ENCODE measurements at regions not wholly inside any gene's neighbourhood (a gene's known extent, or its start where the extent isn't known, plus 50 kb on each side); places are given as distances from the start of the nearest gene placed in this dataset.

DNA sequence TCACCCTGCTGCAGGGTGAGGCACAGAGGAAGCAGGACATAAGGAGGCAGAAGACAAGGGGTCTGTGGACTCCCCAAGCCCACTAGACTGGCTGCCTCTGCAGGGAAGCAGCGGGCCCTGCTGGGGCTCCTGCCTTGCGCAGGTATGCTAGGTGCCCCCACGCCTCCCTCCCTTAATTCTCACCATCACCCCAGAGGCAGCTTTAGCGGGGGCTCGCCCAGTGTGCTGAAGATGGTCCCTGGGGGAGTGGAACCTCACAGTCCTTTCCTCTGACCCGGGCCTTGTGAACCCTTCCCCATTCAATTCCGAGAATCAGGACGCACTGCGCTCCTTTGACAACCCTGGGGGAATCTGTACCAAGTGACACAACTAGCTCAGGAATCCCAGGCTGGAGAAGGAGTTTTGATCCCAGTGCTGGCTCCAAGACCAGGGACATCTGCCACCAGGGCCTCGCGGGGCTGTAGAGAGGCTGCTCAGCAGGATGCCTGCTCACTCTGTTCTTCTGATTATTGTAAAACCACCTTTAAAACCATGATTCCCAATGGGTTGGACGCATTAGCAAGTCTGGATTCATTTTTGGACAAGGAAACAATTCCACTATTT is 468.4 kb downstream of the TCERG1L start:
- Mint-ChIP-seq H3K27ac (no peak overlapping the region), H3K4me3 (no peak overlapping the region), H3K36me3 (no peaks in the 10 kb centered on the region), H3K9me3 (no peaks in the 10 kb centered on the region), H3K4me1 (no peaks in the 10 kb centered on the region), H3K27me3 (no peaks in the 10 kb centered on the region)
- ATAC-seq: peak; percentile 39

DNA sequence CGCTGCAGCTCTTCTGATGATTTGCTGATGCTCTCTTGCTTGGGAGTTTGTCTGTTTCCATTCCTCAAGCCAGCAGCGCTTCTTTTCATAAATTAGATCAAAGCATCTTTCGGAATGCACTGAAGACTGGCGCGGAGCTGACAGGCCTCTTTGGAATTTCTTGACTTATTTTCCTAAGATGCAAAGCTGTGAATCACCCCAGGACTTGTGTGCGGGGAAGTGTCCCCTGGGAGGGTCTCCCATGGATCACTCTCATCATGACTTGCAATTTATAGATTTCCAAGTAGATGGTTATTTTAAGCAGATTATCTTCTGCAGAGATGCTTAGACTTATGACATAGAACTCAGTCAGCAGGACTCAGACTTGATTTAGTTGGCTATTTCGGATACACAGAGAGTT is 467.2 kb downstream of the TCERG1L start:
- Mint-ChIP-seq H3K4me3 (no peak overlapping the region), H3K27me3 (no peaks in the 10 kb centered on the region), H3K27ac (no peak overlapping the region), H3K4me1 (no peaks in the 10 kb centered on the region), H3K36me3 (no peaks in the 10 kb centered on the region), H3K9me3 (no peaks in the 10 kb centered on the region)
- ATAC-seq: no peak

DNA sequence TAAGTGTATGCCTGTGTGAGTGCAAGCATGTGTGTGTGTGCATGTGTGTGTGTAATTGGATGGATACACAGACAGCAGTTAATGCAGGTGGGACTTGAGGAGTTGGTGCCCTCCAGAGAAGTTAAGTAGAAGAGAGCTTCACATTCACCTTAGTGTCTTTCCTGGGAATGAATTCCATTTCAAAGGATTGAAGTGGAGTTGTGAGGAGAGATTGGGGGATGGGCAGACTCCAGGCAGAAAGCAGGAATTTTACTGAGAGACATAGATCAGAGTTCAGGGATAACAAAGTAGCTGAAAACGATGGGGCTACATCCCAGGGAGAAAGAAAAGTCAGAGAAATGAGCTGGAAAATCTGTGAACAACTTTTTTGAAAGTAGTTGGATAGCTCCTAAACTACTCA is 464.4 kb downstream of the TCERG1L start:
- no peak for ATAC-seq
- no peak overlapping the region for H3K27ac Mint-ChIP-seq
- H3K36me3 Mint-ChIP-seq: no peaks in the 10 kb centered on the region
- H3K4me1 Mint-ChIP-seq: no peaks in the 10 kb centered on the region
- H3K27me3 Mint-ChIP-seq: no peaks in the 10 kb centered on the region
- H3K9me3 Mint-ChIP-seq: peaks cover 7% of the 10 kb centered on the region
- no peak overlapping the region for H3K4me3 Mint-ChIP-seq

DNA sequence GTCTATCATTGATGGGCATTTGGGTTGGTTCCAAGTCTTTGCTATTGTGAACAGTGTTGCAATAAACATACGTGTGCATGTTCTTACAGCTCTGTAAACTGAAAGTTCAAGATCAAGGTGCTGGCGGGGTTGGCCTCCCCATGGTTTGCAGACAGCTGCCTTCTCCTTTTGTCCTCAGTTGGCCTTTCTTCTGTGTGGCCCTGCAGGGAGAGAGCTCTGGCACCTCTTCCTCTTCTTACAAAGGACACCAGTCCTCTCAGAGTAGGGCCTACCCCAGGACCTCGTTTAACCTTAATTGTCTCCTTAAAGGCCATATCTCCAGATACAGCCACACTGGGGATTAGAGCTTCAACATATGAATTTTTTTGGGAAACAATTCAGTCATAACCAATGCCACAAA is 462.7 kb downstream of the TCERG1L start:
- Mint-ChIP-seq H3K4me3 (no peak overlapping the region), H3K27me3 (no peaks in the 10 kb centered on the region)

DNA sequence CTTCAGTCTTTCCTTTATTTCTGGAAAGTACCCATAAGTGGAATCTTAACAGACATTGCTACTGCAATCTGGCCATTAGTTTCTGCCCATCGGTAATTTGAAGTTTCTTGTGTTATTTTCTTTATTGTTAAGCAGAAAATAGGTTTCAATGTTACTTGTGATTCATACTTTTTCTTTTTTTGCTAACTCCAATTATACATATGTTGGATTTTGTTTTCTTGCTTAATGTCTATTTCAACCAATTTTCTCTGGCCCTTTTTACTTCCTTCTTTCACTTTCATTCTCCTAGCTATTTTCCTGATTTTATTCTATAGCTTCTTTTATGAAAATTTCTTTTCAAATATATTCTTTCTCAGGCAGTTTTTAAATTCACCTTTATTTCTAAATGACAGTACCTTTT is 457.4 kb downstream of the TCERG1L start:
- Mint-ChIP-seq H3K27me3 (no peaks in the 10 kb centered on the region), H3K9me3 (peaks cover 23% of the 10 kb centered on the region), H3K4me1 (no peaks in the 10 kb centered on the region)

More for the DNA sequence above, 462.7 kb downstream of the TCERG1L start:
- Mint-ChIP-seq H3K4me1 (no peaks in the 10 kb centered on the region), H3K9me3 (peaks cover 13% of the 10 kb centered on the region), H3K27ac (no peak overlapping the region), H3K36me3 (no peaks in the 10 kb centered on the region)
- ATAC-seq: no peak

DNA sequence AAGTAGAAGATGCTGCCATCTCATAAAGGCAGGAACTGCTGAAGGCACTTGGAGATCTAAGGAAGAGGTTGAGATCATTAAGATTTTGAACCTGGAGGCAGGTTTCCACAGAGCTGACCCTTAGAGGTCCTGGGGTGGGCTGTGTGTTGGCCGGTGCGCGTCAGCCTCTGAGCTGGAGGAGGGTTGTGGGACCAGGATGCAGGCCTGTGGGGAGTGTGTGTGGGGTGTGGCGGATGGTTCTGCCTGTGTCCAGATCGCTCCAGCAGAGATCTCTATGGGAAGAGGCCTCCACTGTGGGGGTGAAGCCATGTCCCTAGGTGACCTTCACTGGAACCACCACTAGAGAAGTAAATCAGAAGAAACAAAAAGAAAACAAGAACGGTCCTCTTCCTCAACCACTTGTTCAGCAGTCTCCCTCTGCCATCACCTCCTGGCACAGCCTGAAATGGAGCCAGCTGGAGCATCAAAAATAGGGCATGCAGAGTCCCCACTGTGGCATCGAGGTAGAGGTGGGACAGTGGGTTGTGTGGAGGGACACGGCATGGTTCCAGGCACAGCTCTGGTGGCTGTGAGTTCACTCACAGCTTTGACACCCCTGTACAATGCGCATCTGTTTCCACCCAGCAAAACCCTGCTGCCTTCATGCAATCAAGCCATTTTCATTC is 453.8 kb downstream of the TCERG1L start:
- no peak overlapping the region for H3K4me3 Mint-ChIP-seq
- no peak for ATAC-seq
- no peak overlapping the region for H3K27ac Mint-ChIP-seq
- no peaks in the 10 kb centered on the region for H3K36me3 Mint-ChIP-seq
- peaks cover 16% of the 10 kb centered on the region for H3K9me3 Mint-ChIP-seq
- no peaks in the 10 kb centered on the region for H3K27me3 Mint-ChIP-seq
- H3K4me1 Mint-ChIP-seq: no peaks in the 10 kb centered on the region

More for the DNA sequence above, 457.4 kb downstream of the TCERG1L start:
- no peak for ATAC-seq
- Mint-ChIP-seq H3K36me3 (no peaks in the 10 kb centered on the region), H3K27ac (no peak overlapping the region), H3K4me3 (no peak overlapping the region)

DNA sequence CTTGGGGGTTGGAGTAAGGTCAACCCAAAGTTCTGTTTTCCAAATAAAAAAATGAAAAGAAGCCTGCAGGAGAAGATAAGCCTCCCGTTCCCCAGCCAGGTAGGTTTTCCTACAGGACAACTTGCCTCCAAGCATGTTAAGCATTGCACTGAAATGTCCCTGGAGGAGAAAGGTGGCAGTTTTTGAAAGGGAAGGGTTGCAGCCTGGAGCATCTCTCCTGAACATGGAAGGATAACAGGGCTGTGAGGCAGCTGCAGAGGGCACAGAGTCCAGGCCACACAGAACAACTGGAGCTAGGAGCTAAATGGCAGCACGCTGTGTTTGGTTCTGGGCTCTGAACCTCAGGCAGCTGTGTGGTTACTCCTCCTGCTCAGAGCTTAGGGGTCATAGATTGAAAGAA is 452.9 kb downstream of the TCERG1L start:
- Mint-ChIP-seq H3K4me3 (no peak overlapping the region), H3K27ac (no peak overlapping the region), H3K4me1 (no peaks in the 10 kb centered on the region), H3K9me3 (peaks cover 9% of the 10 kb centered on the region), H3K27me3 (no peaks in the 10 kb centered on the region), H3K36me3 (no peaks in the 10 kb centered on the region)
- ATAC-seq: no peak

DNA sequence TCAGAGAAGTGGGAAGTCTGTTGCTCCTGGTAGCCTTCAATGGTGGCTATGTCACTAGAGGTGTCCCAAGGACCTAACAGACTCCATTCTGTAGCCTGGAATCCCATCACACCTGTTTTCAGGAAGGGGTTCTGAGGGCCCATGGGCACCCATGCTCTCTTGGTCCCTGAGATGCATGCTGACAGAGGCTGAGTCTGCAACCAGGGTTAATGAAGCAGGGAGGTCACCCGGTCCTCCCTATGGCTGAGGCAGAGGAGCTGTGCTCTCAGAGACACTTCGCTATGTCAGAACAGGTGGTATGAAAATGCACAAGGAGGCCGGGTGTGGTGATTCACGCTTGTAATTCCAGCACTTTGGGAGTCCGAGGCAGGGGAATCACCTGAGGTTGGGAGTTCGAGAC is 452.1 kb downstream of the TCERG1L start:
- Mint-ChIP-seq H3K4me1 (no peaks in the 10 kb centered on the region), H3K27ac (no peak overlapping the region), H3K4me3 (no peak overlapping the region), H3K36me3 (no peaks in the 10 kb centered on the region), H3K9me3 (peaks cover 6% of the 10 kb centered on the region), H3K27me3 (no peaks in the 10 kb centered on the region)
- ATAC-seq: no peak

DNA sequence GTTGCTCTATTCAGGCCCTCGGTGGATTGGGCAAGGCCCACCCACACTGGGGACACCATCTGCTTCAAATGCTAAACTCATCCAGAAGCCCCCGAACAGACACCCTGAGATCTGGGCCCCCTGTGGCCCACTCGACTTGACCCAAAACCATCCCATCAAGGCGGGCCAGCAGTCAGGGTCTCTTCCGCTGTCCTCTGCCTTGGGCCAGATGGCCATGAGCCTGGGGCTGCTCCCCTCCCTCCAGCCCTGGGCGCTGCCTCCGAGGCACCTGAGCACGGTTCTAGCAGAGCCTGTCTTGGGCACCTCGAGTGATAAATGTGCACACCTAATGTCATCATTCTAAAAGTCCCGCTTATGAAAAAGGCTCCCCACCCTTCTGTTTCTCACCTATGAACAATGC is 449.4 kb downstream of the TCERG1L start:
- Mint-ChIP-seq H3K36me3 (no peaks in the 10 kb centered on the region), H3K27me3 (no peaks in the 10 kb centered on the region), H3K9me3 (peaks cover 3% of the 10 kb centered on the region), H3K4me1 (no peaks in the 10 kb centered on the region), H3K27ac (no peak overlapping the region), H3K4me3 (no peak overlapping the region)
- no peak for ATAC-seq

DNA sequence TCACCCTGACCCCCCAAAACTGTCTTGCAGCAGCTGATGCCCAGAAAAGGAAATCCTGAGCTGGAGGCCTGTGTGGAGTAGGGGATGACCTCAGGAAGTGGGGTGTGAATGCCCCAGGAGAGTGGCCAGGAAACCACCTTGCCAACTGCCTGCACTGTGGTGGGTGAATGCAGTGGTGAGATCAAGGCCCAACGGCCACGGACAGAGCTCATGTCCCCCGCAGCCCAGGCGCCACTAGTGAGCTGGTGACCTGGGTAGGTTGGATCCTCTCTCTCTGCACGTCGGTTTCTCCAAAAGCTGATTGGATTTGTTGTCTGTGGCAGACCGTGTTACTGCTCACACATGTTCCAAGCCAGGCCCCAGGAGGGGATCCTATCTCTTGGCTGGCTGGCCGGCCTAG is 448.9 kb downstream of the TCERG1L start:
- H3K9me3 Mint-ChIP-seq: peaks cover 3% of the 10 kb centered on the region
- no peak for ATAC-seq
- H3K36me3 Mint-ChIP-seq: no peaks in the 10 kb centered on the region
- H3K27ac Mint-ChIP-seq: no peak overlapping the region
- no peak overlapping the region for H3K4me3 Mint-ChIP-seq
- no peaks in the 10 kb centered on the region for H3K4me1 Mint-ChIP-seq
- no peaks in the 10 kb centered on the region for H3K27me3 Mint-ChIP-seq

DNA sequence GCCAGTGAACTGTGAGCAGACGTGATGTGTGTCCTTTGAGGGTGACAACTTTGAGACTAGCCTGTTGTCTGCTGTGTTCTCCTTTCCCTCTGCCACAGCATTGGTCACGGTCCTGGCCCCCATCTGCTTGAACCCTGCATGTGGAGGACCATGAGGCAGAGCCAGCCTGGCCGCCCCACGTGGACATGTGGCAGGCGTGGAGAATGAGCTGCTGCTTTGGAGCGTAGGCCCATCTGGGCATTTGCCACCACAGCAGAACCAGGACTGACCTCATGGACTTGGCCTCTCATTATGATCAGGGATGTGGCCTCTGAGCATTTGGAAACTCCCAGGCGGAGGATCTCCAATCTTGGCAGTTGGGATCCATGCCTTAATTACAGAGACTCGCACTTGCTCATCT is 448.5 kb downstream of the TCERG1L start:
- Mint-ChIP-seq H3K4me1 (no peaks in the 10 kb centered on the region), H3K27ac (no peak overlapping the region)
- ATAC-seq: no peak

DNA sequence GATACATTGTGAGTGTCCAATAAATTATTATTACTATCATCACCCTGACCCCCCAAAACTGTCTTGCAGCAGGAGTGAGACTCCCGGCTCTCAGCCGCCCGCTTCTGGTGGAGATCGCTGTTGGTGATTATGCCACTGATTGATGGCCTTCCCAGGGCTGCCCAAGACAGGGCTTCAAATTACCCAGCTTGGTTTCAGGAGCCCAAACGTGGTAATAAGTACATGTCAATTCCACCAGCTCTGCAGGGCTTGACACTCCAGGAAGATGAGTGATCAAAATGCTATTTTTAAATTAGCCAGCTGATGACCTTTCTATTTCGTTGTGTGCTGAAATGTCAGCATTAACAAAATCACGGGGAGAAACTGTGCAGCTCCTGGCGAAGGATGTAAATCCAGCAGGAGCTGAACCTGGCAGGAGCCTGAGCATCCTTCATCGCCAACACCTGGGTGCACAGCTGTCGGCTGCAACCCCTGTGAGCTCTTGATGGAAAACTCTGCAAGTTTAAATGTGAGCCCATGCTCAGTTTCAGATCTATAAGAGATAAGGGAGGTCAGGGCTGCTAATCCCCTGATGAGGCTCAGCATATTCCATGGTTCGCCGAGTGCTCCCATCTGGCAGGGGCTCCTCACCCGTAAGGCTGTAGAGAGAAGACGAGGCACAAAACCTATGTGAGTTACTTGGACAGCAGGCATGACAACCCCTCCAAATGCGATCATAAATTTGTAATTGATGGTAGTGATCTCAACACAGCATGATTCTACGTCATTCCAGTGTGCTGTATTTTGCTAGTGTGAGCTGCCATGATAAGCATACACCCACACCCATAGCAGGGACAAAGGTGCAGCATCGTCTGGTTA is 446.3 kb downstream of the TCERG1L start:
- ATAC-seq: no peak
- no peak overlapping the region for H3K4me3 Mint-ChIP-seq
- H3K27me3 Mint-ChIP-seq: peaks cover 10% of the 10 kb centered on the region
- no peaks in the 10 kb centered on the region for H3K4me1 Mint-ChIP-seq
- peaks cover 7% of the 10 kb centered on the region for H3K9me3 Mint-ChIP-seq
- H3K27ac Mint-ChIP-seq: no peak overlapping the region
- H3K36me3 Mint-ChIP-seq: no peaks in the 10 kb centered on the region

More for the DNA sequence above, 448.5 kb downstream of the TCERG1L start:
- Mint-ChIP-seq H3K27me3 (no peaks in the 10 kb centered on the region), H3K36me3 (no peaks in the 10 kb centered on the region), H3K4me3 (no peak overlapping the region), H3K9me3 (peaks cover 3% of the 10 kb centered on the region)

DNA sequence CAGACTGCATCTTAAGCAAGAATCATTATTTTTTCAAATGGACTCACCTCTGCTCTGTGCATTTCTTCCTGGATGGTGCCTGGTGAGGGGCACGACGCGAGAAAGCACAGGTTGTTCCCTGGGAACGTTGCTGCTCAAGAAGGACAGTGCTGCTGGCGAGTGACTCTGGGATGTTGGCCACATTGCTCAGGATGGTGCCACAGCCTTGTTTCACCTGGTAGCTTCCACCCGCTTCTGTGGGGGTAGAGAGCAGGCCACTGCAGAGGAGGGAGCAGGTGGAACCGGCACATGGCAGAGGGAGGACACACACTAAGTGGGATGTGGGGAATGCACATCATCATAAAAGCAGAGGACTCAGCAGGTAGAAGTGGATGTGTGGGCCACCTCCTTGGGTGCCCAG is 444.7 kb downstream of the TCERG1L start:
- Mint-ChIP-seq H3K27me3 (peaks cover 12% of the 10 kb centered on the region), H3K36me3 (no peaks in the 10 kb centered on the region), H3K4me1 (no peaks in the 10 kb centered on the region), H3K9me3 (peaks cover 7% of the 10 kb centered on the region), H3K4me3 (no peak overlapping the region), H3K27ac (no peak overlapping the region)
- no peak for ATAC-seq

DNA sequence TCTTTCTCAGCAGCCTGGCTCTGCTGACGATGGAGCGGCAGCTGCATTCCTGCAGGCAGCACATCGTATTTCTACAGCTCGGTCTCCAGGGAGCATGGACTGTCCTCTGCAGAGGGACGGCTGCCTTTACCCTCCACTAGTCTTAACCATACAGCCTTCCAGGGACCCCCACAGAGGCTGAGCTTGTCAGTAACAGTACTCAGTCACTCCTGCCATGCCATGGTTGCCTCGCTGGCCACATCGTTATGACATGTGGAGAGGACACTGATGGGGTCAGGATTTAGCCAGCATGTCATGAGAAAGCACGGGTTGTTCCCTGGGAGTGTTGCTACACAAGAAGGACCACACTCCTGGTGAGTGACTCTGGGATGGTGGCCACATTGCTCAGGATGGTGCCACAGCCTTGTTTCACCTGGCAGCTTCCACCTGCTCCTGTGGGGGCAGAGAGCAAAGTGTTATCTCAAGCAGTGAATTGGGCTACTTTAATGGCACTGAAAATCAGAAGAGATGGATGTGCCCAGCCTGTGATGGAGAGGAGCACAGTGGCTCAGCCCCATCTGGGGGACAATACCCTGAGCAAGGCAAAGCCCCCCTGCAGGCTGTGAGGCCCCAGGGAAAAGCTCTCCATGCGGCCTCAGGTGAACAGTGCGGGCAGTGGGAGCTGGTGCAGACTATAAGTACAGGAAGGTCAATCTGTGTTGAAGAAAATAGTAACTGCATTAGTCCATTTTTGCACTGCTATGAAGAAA is 443.9 kb downstream of the TCERG1L start:
- H3K27ac Mint-ChIP-seq: no peak overlapping the region
- no peak for ATAC-seq
- peaks cover 7% of the 10 kb centered on the region for H3K9me3 Mint-ChIP-seq
- H3K4me1 Mint-ChIP-seq: no peaks in the 10 kb centered on the region
- H3K27me3 Mint-ChIP-seq: peaks cover 12% of the 10 kb centered on the region
- no peak overlapping the region for H3K4me3 Mint-ChIP-seq
- H3K36me3 Mint-ChIP-seq: no peaks in the 10 kb centered on the region

DNA sequence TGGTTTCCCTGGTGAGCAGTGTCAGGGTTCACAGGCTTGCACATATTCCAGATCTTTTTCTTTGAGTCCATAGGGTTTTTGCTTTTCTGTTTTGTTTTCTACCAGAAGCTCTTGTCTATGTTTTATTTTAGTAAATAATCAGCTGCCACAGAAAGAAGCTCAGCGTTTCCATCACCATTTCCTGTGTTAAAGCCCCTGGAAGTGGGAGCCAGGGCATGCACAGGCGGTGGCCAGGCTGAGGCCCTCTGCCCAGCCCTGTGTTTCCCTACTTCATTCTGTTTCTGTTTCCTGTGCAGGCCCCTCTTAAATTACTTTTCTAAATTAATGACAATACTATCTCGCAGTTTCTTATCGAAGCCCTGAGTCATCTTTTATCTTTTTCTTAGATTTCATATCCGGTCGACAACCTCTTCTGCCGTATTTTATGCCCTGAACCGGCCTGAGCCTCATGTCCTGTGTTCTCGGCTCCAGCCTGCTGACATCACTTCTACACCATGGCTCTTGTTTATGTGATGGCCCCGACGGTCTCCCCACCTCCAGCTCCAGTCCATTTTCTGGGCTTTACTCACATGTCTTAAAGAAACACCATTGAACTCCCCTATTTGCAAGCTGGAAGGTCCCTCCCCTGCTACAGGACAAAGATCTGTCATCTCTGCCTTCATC is 442.2 kb downstream of the TCERG1L start:
- Mint-ChIP-seq H3K9me3 (peaks cover 7% of the 10 kb centered on the region), H3K4me3 (no peak overlapping the region), H3K27ac (no peak overlapping the region), H3K4me1 (no peaks in the 10 kb centered on the region), H3K36me3 (no peaks in the 10 kb centered on the region), H3K27me3 (peaks cover 12% of the 10 kb centered on the region)
- no peak for ATAC-seq
